GM19035 (cell line): ENCODE measurements at regions not wholly inside any gene's neighbourhood (a gene's known extent, or its start where the extent isn't known, plus 50 kb on each side); places are given as distances from the start of the nearest gene placed in this dataset.
"Not testable (repeated sequence)": the region's sequence is repeated elsewhere in the genome, so short reads cannot be mapped to it uniquely, and the experiment has no call there.

Experiments
- ATAC-seq: cut with Tn5 transposase; IDR thresholded peaks from one replicate; pipeline ENCODE4 v1.9.1; 2021; ENCODE audit not compliant: unreplicated experiment

DNA sequence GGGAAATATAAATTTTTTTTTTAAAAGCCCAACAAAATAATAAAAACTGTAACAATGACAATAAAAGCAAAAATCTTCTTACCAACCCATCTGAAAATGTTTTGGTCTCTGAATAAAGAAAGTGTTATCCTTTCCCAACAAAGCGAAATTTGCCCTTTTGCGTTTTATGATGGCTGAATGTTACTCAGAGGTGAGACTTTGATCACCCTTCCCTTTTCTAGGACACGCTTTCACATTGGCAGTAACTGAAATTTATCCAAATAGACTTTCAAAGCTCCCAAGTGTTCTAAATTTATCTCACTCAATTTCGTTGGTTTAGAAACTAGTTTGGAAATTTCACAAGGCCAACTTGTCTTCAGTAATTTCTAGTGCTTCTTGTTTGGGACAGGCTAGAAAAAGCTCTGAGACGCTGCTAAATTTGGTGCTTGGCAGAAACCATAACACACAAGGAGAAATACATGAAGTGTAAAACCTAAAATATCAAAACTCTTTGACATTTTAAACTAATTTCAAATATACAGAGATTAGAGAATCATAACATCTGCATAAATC, 354.5 kb upstream of the CITED2 start:
- ATAC-seq: no peak

DNA sequence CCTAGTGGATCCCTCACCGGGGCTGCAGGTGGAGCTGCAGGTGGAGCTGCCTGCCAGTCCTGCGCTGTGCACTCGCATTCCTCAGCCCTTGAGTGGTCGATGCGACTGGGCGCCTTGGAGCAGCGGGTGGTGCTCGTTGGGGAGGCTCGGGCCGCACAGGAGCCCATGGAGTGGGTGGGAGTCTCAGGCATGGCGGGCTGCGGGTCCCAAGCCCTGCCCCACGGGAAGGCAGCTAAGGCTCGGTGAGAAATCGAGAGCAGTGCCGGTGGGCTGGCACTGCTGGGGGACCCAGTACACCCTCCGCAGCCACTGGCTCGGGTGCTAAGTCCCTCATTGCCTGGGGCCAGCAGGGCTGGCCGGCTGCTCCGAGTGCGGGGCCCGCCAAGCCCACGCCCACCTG, 351.8 kb upstream of the CITED2 start:
- not testable (repeated sequence) for ATAC-seq

DNA sequence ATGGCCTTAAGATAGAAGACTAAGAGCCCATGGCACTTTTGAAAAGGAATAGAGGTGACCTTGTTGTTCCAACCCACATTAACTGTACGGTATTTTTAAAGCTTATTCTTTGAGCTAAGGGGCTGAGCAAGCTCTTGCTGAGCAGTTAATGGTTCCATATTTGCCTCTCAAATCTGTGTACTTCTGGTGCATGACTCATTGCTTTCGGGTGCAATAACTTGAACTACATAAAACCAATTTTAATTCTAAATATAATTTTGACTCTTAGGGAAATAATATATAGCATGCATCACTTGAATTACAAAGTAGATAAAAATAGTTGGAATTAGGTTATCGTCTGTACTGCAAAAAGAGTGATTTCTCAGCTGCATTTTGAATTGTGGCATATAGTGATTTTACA, 348.1 kb upstream of the CITED2 start:
- ATAC-seq: no peak

DNA sequence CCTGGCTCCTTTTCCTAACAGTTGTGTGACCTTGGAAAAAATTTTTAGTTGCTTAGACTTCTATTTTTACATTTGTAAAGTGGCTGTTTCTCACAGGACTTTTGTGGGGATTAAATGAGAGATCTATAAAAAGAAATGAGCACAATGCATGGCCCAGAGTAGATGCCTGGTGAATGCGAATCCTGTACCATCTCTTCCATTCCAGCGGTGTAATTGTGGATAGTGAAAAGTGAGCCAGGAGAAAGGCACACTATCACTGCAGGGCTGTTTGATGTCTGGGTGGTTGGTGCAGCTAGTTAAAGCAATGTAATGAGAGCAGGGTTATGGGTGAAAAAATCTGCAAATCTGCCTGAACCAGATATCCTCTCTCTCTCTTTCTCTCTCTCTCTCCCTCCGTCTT, 347.5 kb upstream of the CITED2 start:
- no peak for ATAC-seq

DNA sequence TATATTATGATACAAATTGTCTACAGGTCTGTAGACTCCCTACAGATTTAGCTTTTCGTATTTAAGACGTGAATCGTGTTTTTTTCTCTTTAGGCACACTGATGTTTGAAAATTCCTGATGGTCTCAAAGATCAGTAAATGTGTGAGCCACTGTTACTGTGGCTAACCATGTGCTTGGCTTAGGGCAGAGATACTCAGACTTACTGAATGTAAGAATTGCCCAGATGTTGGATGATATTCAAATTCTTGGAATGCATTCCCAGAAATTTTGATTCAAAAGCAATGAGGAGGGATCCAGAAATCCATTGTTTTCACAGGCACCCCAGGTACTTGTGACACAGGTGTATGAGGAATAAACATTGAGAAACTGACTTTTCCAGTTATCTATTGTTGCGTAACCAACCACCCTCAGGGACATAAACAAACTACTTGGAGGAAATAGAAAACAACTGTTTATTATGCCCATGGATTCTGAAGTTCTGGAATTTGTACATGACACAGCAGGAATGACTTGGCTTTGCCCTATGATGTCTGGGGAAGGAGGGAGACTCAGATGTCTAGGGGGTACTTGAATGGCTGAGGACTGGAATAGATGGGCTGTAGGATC, 339.6 kb upstream of the CITED2 start:
- ATAC-seq: no peak

DNA sequence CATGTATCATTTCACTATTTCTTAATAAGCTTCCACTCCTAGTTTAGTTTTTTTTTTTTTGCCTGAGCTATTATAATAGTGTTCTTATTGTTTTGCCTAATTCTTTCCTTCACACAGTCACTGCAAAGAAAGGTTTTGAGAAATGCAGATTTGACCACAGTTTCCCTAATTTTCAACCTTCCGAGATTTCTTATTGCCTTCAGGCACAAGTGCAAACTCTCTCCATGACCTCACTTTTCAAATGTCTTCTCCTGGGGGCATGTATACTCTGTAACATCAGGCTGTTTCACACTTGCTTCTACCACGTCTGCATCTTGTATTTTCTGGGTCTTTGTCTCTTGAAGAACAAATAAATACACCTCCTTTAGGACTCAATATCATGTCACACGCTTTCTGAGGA, 339.0 kb upstream of the CITED2 start:
- no peak for ATAC-seq

DNA sequence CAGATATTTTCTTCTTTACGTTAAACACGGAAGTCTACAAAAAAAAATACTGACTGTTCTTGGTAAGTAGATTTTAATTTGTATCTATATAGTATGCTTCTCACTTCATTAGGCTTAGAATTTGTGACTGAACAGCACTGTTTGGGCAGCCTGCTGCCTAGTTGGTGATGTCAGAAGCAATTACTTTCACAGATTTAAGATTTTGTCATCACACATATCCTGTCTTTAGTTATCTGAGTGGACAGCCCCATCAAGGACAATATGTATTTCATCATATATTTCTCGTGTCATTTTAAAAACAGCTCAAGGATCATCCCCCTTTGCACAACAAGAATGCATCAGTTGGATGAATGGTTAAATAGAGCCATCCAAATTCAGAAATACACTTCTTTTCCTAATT, 338.4 kb upstream of the CITED2 start:
- ATAC-seq: no peak

DNA sequence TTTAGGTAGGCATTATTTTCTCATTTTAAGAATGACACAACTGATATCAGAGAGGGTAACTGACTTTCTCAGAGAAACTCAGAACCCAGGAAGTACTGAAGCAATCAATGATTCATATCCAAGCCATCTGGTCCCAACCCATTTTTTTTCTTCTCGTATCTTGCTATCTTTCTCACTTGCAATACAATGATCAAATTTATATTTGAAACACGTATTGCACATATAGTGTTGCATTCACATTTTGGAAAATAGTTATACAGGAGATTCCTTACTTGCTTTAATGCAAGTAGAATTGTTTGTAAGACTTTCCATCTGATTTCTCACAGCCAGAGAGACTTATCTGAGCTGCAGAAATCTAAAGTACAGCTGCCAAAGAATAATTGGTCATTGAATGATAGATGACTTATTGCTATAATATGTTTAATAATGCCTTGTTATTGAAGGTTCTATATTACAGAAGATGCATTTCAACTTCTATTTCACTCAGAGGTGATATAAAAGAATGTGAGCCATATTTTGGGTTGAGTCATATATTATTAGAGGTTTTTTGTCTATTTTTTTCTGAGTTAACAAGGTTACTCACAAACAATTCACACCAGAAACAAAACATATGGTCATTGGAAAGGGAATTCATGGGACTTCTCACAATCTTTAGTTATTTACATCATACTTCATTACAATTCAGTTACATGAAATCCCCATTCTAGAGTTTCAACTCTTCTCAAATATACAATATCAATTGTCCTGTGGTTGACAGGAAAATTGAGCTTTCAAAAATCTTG, 337.5 kb upstream of the CITED2 start:
- ATAC-seq: no peak

DNA sequence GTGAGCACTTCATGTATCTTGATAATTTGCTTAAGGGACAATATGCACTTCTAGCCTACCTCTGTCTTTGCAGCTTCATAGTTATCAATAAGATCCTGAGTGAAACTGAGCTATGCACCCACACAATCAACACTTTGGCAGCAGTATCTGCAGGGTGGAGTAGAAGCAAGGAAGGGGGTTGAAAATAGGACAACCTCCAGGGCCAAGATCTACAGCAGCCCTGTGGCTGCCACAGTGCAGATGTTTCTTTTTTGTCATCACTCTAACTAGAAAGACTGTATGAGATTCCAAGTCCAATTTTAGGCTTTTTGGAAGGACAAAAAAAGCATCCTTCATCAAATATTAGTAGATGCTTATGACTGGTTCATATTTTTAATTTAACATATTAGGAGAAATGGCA, 336.1 kb upstream of the CITED2 start:
- ATAC-seq: no peak

DNA sequence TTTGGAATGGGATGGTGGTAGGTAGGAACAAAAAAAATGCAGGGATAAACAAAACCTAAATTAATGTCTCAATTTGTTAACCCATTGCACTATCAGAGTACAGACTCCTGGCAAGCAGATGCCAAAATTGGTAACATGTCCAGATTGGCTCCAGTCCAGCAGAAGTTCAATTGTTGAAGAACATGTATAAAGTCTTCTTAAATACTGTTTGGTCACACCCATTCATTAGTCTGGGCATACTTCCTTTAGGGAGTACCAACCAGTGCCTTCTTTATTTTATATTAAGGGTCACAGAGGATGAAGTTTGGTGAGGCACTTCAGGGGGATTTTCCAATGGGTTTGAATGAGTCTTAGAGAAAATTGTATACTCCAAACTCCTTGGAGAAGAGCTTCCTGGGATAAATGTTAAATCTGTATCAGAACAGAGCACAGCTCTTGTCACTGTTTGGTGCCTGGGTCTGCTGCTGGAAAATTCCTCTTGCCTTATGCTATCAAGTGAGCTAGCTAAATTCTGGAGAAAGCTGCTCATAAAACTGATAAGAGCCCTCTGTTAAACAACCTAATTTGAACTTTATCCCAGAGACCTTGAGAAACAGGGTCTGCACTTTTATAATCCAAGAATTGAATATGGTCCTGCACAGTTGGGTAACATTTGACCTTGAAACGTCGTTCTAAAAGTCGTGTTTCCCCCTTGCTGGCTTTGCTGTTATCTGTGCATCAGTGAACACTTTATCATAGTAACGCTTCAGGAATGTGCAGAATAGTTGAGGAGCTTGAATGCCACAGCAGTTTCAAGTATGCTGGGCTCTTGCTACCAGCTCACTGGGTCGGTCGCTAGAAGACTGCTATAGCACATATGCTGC, 334.1 kb upstream of the CITED2 start:
- ATAC-seq: no peak

DNA sequence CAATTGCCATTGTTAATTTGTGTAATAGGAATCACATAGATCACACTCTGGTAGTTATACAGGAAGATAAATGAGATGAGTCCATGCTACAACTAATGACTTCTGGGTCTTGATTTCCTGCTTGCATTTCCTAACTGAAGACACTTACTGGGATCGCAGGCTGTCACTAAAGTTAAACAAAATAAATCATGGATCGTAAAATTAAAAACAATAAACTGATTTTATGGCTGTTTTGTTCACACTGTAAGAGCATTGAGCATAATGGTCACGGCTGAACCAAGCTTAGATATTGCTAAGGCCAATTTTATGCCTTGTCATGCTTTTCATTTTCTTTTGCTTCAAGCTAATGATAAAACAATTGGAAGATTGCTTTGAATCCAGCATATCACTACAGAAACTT, 332.5 kb upstream of the CITED2 start:
- no peak for ATAC-seq

DNA sequence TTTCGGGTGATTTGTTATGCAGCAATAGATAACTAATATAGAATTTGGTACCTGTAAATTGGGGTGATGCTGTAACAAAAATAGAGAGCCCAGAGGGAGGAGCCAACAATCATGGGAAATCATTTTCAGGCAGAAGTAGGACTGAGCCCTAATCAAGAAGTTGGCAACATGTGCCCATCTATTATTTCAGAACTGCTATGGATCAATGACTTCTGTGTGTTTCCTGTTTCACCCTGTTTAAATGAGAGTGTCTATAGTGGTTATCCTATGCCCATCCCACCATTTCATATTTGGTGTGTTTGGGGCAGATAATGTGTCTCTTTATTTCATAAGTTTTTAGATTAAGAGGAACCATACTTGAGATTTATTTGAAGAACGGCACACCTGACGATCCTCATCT, 330.8 kb upstream of the CITED2 start:
- ATAC-seq: no peak

DNA sequence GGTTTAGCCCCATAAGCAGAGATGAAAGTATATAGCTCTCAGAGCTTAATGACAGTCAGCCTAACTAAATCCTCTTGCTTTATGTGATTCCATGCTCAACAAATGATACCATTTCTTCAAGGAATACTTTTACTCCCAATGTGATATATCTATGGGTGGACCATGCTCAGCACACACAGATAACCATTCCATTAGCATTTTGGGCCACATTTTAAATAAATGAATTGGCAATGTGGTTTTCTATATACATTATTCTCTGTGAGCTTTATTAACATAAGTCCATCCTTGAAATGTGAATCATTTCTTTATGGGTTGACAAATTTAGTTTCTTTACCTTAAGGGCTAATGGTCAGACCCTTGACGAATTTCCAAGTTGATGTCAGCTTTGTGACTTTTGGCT, 329.3 kb upstream of the CITED2 start:
- no peak for ATAC-seq

DNA sequence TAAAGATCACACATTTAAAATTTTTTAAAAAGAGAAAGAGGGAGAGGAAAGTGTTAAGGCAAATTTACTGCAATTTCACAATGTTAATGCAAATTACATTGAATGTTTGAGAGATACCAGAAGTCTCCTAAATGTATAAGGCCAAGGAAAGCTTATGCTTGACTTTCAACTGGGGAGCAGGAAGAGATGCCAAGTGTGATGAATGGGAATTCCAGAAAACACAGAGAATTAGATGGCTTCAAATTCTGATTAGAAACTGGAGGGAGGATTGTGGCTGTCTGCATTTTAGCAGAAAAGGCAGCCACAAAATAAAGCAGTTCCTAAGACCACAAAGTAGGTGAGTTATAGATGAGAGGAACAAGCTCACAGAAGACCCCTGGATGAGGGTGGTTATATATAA, 328.3 kb upstream of the CITED2 start:
- ATAC-seq: no peak

DNA sequence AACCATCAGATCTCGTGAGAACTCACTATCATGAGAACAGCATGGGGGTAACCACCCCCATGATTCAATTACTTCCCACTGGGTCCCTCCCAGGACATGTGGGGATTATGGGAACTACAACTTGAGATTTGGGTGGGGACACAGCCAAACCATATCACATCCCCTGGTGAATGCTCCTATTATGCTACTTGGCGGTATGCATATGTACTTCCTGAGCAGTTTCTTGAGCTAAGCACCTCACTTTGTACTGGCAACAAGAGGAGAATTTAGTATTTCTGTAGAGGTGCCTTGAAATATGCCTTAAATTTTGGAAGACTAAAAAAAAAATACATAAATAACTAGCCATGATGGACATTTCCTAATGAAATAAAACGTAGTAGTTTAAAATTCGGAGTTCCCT, 327.2 kb upstream of the CITED2 start:
- no peak for ATAC-seq

DNA sequence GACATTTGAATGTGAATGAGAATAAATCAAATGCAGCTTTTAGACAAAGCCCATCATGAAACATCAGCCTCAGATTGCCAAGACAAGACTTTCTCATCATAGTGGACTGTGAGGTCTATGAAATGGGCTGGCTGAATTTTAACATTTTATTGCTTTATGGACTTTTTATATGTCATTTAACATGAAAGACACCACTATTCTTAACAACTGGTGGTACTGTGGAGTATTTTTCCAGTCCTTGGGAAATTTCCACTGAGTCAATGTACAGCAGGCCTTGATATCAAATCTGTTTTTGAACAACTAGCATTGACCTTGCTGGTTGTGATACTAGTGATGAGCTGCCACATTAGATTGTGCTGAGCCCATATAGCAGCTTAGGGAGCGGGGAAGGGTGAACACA, 326.6 kb upstream of the CITED2 start:
- no peak for ATAC-seq

DNA sequence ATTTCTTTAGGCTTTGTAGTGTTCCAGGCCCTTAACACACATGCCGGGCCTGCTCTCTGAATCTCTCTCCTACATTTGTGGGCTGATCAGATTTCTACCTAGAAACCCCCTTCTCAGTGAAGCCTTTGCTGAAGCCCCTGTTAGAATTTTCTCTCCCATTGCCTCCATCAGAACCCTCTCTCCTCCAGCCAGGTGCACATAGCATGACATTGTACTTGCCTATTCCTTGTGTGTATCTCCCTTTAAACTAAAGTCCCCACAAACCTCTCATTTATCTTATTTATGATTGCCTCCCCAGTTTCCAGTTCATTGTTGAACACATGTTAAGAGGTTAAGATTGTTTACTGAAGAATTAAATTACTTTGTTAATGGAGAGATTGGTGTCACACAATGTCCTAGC, 325.5 kb upstream of the CITED2 start:
- ATAC-seq: no peak

DNA sequence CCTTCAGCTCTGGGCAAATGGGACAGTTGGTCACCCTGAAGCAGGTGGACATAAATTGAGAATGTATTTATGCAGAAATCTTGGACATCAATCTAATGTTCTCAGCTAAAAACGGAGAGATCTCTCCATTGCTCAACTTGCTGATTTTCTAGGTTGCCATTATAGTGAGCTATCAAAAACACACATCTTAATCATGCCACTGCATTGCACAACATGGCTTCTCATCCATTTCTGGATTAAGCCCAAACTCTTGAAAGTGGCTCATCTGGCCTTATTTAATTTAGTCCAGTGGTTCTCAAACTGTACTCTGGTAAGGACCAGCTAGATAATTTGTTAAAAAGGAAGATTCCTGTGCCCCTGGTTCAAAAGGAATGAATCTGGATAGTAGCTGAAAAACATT, 324.9 kb upstream of the CITED2 start:
- ATAC-seq: no peak

DNA sequence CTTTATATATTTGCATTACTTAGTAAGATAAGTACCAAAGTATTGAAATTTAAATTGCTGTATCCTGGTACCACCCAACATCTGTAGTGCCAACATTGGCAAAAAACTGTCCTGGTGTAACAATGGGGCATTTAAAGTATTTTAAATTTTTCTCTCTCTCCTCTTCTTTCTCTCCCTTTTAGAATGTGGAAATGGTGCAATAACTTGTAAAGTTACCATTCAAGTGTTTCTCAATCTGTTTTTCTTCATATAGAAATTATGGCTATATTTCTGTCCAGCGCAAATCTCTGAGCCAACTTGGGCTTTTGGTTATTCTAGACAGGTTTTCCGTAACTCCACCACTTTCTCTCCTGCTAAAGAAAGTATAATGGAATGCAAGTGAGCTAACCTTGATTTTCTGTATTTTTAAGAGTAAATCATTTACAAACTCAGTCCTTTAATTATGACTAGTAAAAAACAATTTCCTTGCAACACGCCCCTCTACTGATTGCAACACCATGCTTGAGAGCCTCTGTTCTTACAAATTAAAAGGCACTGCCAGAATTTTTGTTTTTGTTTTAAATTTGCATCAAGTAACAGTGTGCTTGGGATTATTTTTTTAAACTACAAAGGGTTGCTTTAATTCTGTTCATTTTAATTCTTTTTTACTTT, 324.2 kb upstream of the CITED2 start:
- no peak for ATAC-seq

DNA sequence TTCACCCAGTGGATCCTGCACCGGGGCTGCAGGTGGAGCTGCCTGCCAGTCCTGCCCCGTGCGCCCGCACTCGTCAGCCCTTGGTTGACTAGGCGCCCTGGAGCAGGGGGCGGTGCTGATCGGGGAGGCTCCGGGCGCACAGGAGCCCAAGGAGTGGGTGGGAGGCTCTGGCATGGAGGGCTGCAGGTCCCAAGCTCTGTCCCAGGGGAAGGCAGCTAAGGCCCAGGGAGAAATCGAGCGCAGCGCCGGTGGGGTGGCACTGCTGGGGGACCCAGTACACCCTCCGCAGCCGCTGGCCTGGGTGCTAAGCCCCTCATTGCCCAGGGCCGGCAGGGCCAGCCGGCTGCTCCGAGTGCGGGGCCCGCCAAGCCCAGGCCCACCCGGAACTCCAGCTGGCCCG, 323.4 kb upstream of the CITED2 start:
- ATAC-seq: not testable (repeated sequence)

DNA sequence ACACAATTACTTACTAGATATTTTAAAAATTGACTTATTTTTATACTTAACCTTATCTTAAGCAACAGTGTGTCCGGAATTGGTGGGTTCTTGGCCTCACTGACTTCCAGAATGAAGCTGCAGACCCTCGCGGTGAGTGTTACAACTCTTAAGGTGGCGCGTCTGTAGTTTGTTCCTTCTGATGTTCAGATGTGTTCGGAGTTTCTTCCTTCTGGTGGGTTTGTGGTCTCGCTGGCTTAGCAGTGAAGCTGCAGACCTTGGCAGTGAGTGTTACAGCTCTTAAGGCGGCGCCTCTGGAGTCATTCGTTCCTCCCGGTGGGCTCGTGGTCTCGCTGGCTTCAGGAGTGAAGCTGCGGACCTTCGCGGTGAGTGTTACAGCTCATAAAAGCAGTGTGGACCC, 322.5 kb upstream of the CITED2 start:
- not testable (repeated sequence) for ATAC-seq
